IPS-11a (cell line): ENCODE measurements at regions not wholly inside any gene's neighbourhood (a gene's known extent, or its start where the extent isn't known, plus 50 kb on each side); places are given as distances from the start of the nearest gene placed in this dataset.

ENCODE experiments used
- H3K4me3 ChIP-seq: one replicate; pipeline ENCODE4 v1.5.1; 2013; ENCODE audit warnings: low read depth, low read length, control low read depth

GRCh38 chr22:26845021-26845743 lies 187.8 kb downstream of the MIAT start:
- no peak overlapping the region for H3K4me3 ChIP-seq

- no peak overlapping the region for H3K4me3 ChIP-seq
Observed at GRCh38 chr22:26846076-26846475, 188.7 kb downstream of the MIAT start.

- H3K4me3 ChIP-seq = no peak overlapping the region
Observed at GRCh38 chr22:26846645-26847044, 189.3 kb downstream of the MIAT start.

- H3K4me3 ChIP-seq = no peak overlapping the region
Observed at GRCh38 chr22:26847046-26847445, 189.7 kb downstream of the MIAT start.

GRCh38 chr22:26847816-26848215 lies 190.4 kb downstream of the MIAT start:
- no peak overlapping the region for H3K4me3 ChIP-seq

- H3K4me3 ChIP-seq = no peak overlapping the region
Observed at GRCh38 chr22:26848244-26848920, 191.0 kb downstream of the MIAT start.

GRCh38 chr22:26849575-26849974 lies 192.2 kb downstream of the MIAT start:
- H3K4me3 ChIP-seq = no peak overlapping the region

GRCh38 chr22:26851125-26851524 lies 193.7 kb downstream of the MIAT start:
- H3K4me3 ChIP-seq = no peak overlapping the region

- H3K4me3 ChIP-seq = no peak overlapping the region
Observed at GRCh38 chr22:26852176-26852575, 194.8 kb downstream of the MIAT start.

- H3K4me3 ChIP-seq = no peak overlapping the region
Observed at GRCh38 chr22:26853071-26853470, 195.7 kb downstream of the MIAT start.

GRCh38 chr22:26853495-26853894 lies 196.1 kb downstream of the MIAT start:
- no peak overlapping the region for H3K4me3 ChIP-seq

- H3K4me3 ChIP-seq = no peak overlapping the region
Observed at GRCh38 chr22:26857169-26857568, 199.8 kb downstream of the MIAT start.

- H3K4me3 ChIP-seq = no peak overlapping the region
Observed at GRCh38 chr22:26860301-26860700, 202.9 kb downstream of the MIAT start.

- H3K4me3 ChIP-seq = no peak overlapping the region
Observed at GRCh38 chr22:26865021-26865420, 207.6 kb downstream of the MIAT start.

- H3K4me3 ChIP-seq = no peak overlapping the region
Observed at GRCh38 chr22:26883393-26883792, 226.0 kb downstream of the MIAT start.

- no peak overlapping the region for H3K4me3 ChIP-seq
Observed at GRCh38 chr22:26884921-26885320, 227.5 kb downstream of the MIAT start.

- no peak overlapping the region for H3K4me3 ChIP-seq
Observed at GRCh38 chr22:26885441-26886261, 228.3 kb downstream of the MIAT start.

- H3K4me3 ChIP-seq = no peak overlapping the region
Observed at GRCh38 chr22:26887456-26887855, 230.1 kb downstream of the MIAT start.

- H3K4me3 ChIP-seq = no peak overlapping the region
Observed at GRCh38 chr22:26887916-26888315, 230.5 kb downstream of the MIAT start.

GRCh38 chr22:26888887-26889286 lies 231.5 kb downstream of the MIAT start:
- H3K4me3 ChIP-seq = no peak overlapping the region

GRCh38 chr22:26889802-26890201 lies 232.4 kb downstream of the MIAT start:
- H3K4me3 ChIP-seq = no peak overlapping the region

- H3K4me3 ChIP-seq = no peak overlapping the region
Observed at GRCh38 chr22:26890870-26891269, 233.5 kb downstream of the MIAT start.
